ENCODE measurements at regions not wholly inside any gene's neighbourhood (a gene's known extent, or its start where the extent isn't known, plus 50 kb on each side); places are given as distances from the start of the nearest gene placed in this dataset.

- no peak for TF ChIP-seq CTCF (conservative IDR thresholded peaks at IDR 0.05; ENCODE audit: low read depth, low read length)
- Histone ChIP-seq H4K20me1 (ENCODE audit: insufficient read depth) (no peaks in the 10 kb centered on the region), H3K79me2 (ENCODE audit: insufficient read depth, low read depth) (no peaks in the 10 kb centered on the region), H3K27ac (no peak overlapping the region), H3K4me1 (ENCODE audit: low read depth, poor library complexity, severe bottlenecking) (no peaks in the 10 kb centered on the region), H3K4me3 (IDR thresholded peaks at IDR 0.05; ENCODE audit: insufficient read depth, low read depth, low read length) (no peak overlapping the region), H3K36me3 (ENCODE audit: insufficient read depth) (no peaks in the 10 kb centered on the region), H3K4me2 (no peak overlapping the region), H2AFZ (ENCODE audit: low read depth) (no peak overlapping the region), H3K27me3 (ENCODE audit: insufficient read depth, low read depth) (no peaks in the 10 kb centered on the region), H3K9ac (no peak overlapping the region)
Observed at GRCh38 chr14:83828406-83828805, 1701.5 kb upstream of the FLRT2 start.

GRCh38 chr14:83830316-83830715, 1699.6 kb upstream of the FLRT2 start:
- H3K4me3 ChIP-seq (IDR thresholded peaks at IDR 0.05; ENCODE audit: insufficient read depth, low read depth, low read length), result no peak overlapping the region
- no peaks in the 10 kb centered on the region for H3K36me3 ChIP-seq (ENCODE audit: insufficient read depth)
- H3K4me2 ChIP-seq, result no peak overlapping the region
- no peaks in the 10 kb centered on the region for H3K27me3 ChIP-seq (ENCODE audit: insufficient read depth, low read depth)
- TF ChIP-seq CTCF (conservative IDR thresholded peaks at IDR 0.05; ENCODE audit: low read depth, low read length), result no peak
- no peak overlapping the region for H2AFZ ChIP-seq (ENCODE audit: low read depth)
- H3K79me2 ChIP-seq (ENCODE audit: insufficient read depth, low read depth), result no peaks in the 10 kb centered on the region
- H4K20me1 ChIP-seq (ENCODE audit: insufficient read depth), result no peaks in the 10 kb centered on the region
- no peak overlapping the region for H3K27ac ChIP-seq
- no peaks in the 10 kb centered on the region for H3K4me1 ChIP-seq (ENCODE audit: low read depth, poor library complexity, severe bottlenecking)
- H3K9ac ChIP-seq, result no peak overlapping the region

- H3K9ac ChIP-seq, result no peak overlapping the region
- H3K79me2 ChIP-seq (ENCODE audit: insufficient read depth, low read depth), result no peaks in the 10 kb centered on the region
- no peak overlapping the region for H2AFZ ChIP-seq (ENCODE audit: low read depth)
- no peak overlapping the region for H3K4me3 ChIP-seq (IDR thresholded peaks at IDR 0.05; ENCODE audit: insufficient read depth, low read depth, low read length)
- no peaks in the 10 kb centered on the region for H3K4me1 ChIP-seq (ENCODE audit: low read depth, poor library complexity, severe bottlenecking)
- H3K4me2 ChIP-seq, result no peak overlapping the region
- no peak overlapping the region for H3K27ac ChIP-seq
- no peaks in the 10 kb centered on the region for H4K20me1 ChIP-seq (ENCODE audit: insufficient read depth)
- TF ChIP-seq CTCF (conservative IDR thresholded peaks at IDR 0.05; ENCODE audit: low read depth, low read length), result no peak
- H3K36me3 ChIP-seq (ENCODE audit: insufficient read depth), result no peaks in the 10 kb centered on the region
- H3K27me3 ChIP-seq (ENCODE audit: insufficient read depth, low read depth), result no peaks in the 10 kb centered on the region
Observed at GRCh38 chr14:83838226-83838625, 1691.7 kb upstream of the FLRT2 start.

- Histone ChIP-seq H3K27me3 (ENCODE audit: insufficient read depth, low read depth) (no peaks in the 10 kb centered on the region), H3K36me3 (ENCODE audit: insufficient read depth) (no peaks in the 10 kb centered on the region), H3K4me3 (IDR thresholded peaks at IDR 0.05; ENCODE audit: insufficient read depth, low read depth, low read length) (no peak overlapping the region), H3K27ac (no peak overlapping the region), H3K79me2 (ENCODE audit: insufficient read depth, low read depth) (no peaks in the 10 kb centered on the region), H3K4me2 (no peak overlapping the region), H4K20me1 (ENCODE audit: insufficient read depth) (no peaks in the 10 kb centered on the region), H2AFZ (ENCODE audit: low read depth) (no peak overlapping the region), H3K9ac (no peak overlapping the region), H3K4me1 (ENCODE audit: low read depth, poor library complexity, severe bottlenecking) (no peaks in the 10 kb centered on the region)
- TF ChIP-seq CTCF (conservative IDR thresholded peaks at IDR 0.05; ENCODE audit: low read depth, low read length), result no peak
Observed at GRCh38 chr14:83842547-83842946, 1687.4 kb upstream of the FLRT2 start.

GRCh38 chr14:83847102-83847501, 1682.8 kb upstream of the FLRT2 start:
- Histone ChIP-seq H4K20me1 (ENCODE audit: insufficient read depth) (no peaks in the 10 kb centered on the region), H3K4me3 (IDR thresholded peaks at IDR 0.05; ENCODE audit: insufficient read depth, low read depth, low read length) (no peak overlapping the region)
- TF ChIP-seq CTCF (conservative IDR thresholded peaks at IDR 0.05; ENCODE audit: low read depth, low read length), result no peak

More at GRCh38 chr14:83847102-83847501, 1682.8 kb upstream of the FLRT2 start:
- Histone ChIP-seq H3K9ac (no peak overlapping the region), H2AFZ (ENCODE audit: low read depth) (no peak overlapping the region), H3K27ac (no peak overlapping the region), H3K4me1 (ENCODE audit: low read depth, poor library complexity, severe bottlenecking) (no peaks in the 10 kb centered on the region), H3K79me2 (ENCODE audit: insufficient read depth, low read depth) (no peaks in the 10 kb centered on the region), H3K27me3 (ENCODE audit: insufficient read depth, low read depth) (no peaks in the 10 kb centered on the region), H3K4me2 (no peak overlapping the region), H3K36me3 (ENCODE audit: insufficient read depth) (no peaks in the 10 kb centered on the region)
